ENCODE measurements at regions not wholly inside any gene's neighbourhood (a gene's known extent, or its start where the extent isn't known, plus 50 kb on each side); places are given as distances from the start of the nearest gene placed in this dataset.

- TF ChIP-seq, protein P1, sequence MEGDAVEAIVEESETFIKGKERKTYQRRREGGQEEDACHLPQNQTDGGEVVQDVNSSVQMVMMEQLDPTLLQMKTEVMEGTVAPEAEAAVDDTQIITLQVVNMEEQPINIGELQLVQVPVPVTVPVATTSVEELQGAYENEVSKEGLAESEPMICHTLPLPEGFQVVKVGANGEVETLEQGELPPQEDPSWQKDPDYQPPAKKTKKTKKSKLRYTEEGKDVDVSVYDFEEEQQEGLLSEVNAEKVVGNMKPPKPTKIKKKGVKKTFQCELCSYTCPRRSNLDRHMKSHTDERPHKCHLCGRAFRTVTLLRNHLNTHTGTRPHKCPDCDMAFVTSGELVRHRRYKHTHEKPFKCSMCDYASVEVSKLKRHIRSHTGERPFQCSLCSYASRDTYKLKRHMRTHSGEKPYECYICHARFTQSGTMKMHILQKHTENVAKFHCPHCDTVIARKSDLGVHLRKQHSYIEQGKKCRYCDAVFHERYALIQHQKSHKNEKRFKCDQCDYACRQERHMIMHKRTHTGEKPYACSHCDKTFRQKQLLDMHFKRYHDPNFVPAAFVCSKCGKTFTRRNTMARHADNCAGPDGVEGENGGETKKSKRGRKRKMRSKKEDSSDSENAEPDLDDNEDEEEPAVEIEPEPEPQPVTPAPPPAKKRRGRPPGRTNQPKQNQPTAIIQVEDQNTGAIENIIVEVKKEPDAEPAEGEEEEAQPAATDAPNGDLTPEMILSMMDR (IDR thresholded peaks at IDR 0.05), result no peak
- no peak for TF ChIP-seq POLR2AphosphoS5 (IDR thresholded peaks at IDR 0.05)
Measured at GRCh38 chr2:186125156-186125555, 360.9 kb upstream of the ZC3H15 start.
